ENCODE measurements at regions not wholly inside any gene's neighbourhood (a gene's known extent, or its start where the extent isn't known, plus 50 kb on each side); places are given as distances from the start of the nearest gene placed in this dataset.
A peak's percentile ranks its signal among the peaks of the same experiment; 100 is the strongest.

DNA sequence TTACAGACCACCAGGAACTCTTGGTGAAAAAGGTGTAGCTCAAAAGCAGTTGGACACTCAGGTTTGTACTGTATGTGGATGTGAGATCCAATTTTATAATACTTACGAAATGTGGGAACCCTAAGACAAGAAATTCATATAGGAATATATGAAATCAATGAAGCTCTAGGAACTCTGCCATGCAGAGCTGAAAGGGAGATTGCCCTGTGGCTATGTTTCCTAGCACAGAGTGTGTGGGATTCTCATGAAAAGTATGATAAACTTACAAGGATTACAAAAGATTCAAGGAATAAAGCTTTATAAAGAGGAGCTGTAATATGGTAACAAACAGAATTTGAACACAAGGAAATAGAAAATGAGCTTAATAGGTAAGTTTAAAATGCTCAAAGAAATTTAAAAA, 205.7 kb upstream of the FAM83B start:
- no peak for DNase-seq

DNA sequence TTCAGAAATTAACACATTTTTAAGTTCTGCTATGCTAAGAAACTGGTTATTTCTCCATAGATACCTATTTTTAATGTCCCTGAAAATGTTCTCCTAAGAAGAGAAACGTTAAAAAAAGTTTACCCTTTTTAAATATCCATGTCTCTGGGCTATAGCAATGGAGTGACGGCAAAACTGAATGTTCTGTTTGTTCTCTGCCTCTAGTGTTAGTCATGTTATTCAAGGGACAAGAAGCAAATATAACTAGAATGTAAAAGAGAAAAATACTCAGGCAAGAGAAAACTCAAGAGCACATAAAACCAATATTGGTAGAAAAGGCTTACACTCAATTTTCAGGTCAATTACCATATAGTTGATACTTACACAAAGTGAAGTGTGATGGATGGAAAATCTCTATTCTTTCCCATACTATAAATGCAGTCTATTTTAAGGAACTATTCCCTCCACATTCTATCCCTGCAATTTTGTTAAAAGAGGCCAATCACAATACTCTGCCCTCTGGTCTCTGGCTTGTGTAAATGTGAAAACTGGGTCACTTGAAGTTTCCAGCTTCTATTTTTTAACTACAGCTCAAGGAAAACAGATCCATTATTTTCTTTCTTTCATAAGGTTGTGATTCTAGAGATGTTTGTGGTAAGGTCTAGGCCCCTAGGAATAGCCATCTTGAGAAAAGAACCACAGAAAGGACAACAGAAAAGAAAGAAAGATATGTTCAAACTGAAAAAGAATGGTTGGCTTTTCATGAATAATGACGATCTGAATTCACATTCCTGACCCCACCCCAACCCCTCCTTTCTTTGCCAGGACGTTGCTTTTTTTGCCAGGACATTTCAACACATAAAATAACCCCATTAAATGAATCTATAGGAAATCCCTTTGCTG, 200.3 kb upstream of the FAM83B start:
- no peak for DNase-seq

DNA sequence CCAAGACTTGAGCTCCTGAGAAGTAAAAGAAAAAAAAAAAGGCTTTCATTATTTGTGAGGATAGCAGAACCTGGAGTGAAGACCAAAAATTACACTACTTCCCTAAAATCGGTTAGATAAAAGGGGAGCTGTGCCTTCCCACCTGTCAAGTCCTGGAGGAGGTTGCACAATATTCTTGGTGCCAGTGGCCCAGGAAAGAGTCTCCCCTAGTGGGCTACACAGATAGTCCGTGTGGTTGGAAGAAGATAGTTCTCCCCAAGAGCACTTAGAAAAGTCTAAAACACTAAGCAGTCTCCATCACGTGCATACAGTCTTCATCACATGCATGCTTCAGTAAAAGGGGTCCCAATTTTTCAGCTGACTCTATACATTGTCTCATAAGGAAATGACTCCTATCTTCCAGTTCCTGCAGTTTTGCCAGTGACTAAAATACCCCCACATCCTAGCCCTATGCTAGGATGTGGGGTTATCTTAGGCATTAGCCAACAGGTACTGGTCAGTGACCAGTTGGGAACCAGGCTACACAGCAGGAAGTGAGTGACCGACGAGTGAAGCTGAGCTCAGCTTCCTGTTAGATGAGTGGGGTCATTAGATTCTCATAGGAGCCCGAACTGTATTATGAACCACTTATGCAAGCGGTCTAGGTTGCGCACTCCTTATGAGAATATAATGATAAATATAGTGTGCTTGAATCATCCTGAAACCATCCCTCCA, 199.5 kb upstream of the FAM83B start:
- no peak for DNase-seq

DNA sequence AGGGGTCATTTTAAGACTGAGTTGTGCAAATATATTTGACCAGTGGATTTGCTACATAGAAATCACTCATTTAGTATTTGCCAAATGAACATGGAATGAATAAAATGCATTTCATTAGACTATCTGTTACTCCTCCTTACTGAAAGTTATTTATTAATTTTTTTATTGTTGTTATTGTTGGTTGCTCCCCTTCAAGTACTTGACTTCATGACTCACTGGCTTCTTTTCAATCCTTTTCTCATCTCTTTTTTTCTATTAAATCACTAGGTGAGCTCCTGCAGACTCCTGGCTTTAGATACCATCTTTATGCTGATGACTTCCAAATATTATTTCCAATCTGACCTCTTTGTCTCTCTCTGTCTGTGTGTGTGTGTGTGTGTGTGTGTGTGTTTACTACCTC, 192.2 kb upstream of the FAM83B start:
- no peak for DNase-seq

DNA sequence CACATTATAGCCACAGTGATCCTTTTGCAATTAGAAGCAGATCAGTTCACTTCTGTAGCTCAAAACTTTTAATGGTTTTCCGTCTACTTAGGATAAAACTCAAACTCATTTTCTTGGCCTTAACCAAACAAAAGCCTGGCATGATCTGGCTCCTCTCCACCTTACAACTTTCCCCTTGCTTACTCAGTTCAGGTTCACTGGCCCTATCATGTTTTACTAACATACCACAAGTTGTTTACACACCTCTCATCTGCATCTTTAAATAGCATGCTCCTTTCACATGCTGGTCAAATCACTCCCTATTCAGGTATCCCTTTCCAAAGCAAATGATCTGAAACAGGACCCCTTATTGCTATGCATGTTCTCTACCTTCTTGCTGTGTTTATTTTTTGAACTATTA, 191.4 kb upstream of the FAM83B start:
- DNase-seq = no peak

DNA sequence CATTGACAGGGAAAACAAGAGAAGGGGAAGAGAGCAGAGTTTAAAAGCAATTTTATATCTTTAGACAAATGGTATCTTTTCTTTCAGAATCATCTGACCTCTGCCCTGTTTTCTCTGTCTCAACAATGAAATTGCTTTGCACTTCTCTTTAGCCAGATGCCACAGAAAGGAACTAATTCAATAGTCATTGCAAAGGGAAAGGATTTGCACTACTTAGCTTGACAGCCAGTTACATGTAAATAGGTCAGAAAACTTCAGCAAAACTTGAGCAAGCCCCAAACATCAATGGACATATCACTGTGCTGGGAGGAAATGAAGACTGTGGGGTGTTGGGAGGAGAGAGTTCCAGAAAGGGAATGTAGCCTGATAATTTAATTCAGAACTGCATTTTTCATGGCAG, 181.3 kb upstream of the FAM83B start:
- no peak for DNase-seq

DNA sequence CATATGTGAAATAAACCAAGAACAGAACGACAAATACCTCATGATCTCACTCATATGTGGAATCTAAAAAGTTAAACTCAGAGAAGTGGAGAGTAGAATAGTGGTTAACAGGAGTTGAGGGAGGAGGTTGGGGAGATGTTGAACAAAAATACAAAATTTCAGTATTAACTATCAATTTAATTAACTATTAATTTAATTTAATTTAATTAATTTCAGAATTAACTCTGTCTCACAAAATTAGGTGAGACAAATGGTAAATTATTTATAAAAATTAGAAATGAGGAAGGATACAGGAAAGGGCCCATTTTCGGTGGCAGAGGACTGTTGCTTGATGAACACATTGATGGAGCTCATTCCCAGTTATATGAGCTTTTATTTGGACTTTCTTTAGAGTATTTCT, 166.0 kb upstream of the FAM83B start:
- DNase-seq = no peak

DNA sequence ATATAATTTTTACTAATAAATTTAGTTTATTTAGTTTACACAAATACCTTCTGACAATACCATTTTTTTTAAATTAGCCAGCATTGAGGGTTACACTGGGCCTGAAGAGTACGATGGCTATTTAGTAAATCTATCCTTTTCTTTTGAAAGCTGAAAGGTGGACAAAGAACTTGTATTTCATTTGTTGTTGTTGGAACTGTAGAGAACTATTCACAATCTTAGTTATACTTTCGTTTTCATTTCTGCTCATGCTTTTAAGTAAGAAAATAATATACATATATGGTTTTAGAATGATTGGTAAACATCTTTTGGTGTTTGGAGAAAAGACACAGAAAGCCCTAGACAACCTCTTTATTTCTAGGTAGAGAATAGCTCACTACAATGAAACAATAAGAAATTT, 165.3 kb upstream of the FAM83B start:
- no peak for DNase-seq

DNA sequence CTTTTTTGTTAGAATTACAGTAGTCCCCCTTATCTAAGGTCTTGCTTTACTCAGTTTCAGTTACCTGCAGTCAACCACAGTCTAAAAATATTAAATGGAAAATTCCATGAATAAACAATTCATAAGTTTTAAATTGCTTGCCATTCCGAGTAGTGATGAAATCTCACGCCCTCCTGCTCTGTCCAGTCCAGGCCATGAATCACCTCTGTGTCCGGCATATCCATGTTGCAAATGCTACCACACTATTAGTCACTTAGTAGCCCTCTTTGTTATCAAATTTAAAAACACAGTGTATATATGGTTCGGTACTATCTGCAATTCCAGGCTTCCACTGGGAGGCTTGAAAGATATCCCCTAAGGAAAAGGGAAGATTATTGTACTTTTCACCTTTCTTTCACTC, 164.6 kb upstream of the FAM83B start:
- DNase-seq = no peak

DNA sequence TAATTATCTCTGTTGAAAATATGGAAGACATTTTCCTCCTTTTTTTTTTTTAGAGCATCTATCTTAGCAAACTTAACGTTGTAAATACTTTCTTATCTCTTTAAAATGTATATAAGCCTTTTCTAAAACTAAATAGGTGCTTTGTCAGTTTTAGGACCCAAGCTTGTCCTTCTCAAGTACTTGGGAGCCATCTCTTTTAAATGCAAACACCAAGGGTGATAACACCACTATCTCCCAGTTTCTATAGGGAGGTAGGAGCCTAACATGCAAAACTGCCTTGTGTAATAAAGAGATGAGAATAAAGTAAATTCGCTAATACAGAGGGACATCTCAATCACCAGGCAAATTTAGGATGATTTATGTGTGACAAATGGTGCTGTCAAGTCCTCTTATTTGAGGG, 157.0 kb upstream of the FAM83B start:
- DNase-seq = no peak

DNA sequence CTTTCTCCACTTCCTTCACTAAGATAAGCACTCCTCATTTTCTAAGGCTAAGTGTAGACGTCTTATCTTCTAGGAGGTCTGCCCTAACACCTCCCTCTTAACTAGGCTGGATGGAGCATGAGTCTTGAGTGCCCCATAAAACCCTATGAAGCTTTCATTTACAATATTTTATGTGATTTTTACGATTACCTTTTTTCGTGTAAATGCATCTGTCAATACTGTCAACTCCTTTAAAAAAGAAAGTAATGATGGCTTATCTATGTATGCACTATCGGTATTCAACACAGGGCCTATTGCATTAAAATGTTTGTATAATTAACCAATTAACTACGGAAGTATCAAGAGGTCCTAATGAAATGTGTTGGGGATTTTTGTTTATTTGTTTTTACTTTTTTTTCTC, 156.0 kb upstream of the FAM83B start:
- no peak for DNase-seq

DNA sequence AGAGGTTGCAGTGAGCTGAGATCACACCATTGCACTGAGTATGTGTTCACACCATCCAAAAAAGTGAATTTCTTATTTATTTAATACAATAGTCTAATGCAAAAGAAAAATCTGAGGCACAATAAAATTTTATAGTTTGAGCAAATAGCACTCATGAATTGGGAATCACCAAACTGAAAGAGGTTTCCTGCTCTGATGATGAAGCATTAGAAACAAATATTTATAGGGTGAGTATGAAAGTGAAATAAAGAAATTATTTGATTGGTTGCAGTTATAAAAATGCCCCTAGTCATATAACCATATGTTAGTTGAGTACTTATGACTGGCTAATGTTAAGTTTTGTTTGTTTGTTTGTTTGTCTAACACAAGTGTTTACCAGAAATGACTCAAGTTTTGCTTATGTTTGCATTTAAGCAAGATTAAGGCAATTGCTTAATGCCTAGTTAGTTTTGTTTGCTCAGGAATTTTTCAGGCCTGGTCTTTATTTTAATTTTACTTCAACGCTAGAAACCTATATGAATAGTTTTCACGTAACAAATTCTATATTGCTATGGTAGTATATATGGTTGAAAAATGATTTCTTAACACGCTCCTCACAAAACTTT, 151.5 kb upstream of the FAM83B start:
- DNase-seq = no peak

DNA sequence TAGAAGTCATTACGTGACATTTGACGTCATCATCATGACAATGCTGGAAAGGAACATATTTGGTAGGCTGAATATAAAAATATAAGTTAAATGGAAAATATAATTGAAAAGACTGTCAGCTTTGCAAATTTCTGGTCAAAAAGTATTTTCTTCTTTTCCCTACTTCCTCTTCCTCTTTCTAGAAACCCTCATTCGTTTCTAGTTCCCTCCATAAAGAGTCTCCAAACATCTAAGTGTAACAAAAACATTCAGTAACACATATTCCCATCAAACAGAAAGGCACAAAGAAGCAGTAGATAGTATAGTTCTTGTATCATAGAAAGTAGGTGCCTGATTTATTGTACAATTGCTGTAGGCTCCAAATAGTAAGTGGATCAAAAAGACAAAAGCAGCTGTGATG, 150.8 kb upstream of the FAM83B start:
- no peak for DNase-seq

DNA sequence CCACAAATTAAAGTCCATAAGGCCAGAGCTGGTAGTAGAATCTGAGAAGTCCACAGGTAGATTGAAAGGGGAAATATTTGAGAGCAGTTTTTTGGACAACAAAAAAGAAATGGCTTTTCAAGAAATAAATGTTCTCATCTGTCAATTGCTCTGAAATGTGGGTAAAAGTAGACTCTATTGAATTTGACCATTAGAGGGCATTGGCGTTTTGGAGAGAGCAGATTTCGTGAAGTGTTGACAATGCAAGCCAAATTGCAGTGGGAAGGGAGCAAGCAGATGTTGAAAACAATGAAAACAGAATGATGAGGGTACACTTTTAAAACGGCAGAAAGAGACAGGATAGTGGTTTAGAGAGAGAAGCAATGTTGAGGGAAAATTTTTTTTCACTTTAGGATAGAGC, 149.1 kb upstream of the FAM83B start:
- peak; percentile 26 for DNase-seq

DNA sequence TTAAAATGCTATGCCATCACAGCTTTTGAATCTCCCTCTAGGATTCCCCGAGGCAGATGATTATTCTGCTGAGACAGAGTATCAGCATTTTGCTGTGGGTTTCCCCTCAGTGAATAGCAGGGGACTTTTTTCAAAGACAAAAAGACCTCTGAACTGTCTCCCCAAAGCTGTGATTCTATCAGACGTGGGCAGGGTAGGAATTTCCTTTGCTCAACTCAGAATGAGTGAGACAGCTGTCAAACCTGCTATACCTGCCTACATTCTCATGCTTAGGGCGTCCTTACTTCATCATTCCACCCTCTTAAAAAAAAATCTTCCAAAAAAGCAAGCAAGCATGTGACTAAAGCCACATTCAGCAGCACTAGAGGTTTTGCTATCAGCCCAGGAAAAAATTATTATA, 147.6 kb upstream of the FAM83B start:
- no peak for DNase-seq

DNA sequence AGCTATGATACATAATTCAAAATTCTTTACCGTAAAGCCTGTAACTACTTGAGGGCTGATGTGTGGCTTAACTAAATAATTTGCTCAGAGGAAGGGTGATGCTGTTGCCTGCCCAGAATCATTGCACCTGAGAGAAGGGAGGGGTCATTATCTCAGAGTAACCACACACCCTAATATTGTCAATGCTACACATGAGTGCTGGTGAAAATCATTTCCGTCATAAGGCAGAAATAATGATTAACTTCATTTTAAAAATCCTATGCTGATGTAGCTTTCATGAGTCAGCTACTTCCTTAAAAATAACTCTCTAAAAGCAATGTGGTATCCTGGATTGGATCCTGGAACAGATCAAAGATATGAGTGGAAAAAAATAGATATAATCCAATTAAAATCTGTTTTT, 146.4 kb upstream of the FAM83B start:
- no peak for DNase-seq

DNA sequence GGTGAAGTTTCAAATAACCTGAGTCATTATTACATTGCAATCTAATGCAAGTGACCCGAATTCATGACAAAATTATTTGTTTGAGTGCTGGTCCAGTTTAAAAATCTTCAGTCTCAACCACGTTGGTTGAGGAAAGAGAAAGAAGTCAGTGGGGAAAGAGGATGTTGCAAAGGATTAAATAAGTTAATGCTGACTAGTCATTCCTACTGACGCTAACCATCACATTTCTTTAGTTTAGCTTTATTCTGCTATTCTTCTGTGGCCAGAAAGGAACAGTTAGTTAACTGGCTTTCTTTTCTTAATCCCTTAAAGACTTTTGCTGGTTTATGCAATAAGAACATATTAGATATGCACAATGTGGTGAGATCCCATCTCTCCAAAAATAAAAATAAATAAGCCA, 143.8 kb upstream of the FAM83B start:
- no peak for DNase-seq

DNA sequence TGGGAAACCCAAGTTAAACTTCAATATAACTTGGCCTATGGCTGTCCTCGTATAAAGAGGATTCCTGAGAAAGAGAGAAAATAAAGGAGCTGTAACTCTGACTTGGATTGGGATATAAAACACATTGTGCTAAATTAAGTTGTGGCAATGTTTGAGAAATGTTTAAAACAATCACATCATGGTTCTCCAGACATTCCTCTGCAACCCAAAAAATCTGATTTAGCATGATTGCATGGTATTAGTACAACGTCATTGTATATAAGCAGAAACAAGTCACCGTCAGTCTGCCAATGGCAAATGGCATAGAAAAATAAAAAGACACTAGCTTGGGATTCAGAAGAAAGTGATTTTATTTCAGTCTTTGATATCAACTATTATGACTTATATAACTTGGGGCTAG, 140.2 kb upstream of the FAM83B start:
- DNase-seq = peak; percentile 60

DNA sequence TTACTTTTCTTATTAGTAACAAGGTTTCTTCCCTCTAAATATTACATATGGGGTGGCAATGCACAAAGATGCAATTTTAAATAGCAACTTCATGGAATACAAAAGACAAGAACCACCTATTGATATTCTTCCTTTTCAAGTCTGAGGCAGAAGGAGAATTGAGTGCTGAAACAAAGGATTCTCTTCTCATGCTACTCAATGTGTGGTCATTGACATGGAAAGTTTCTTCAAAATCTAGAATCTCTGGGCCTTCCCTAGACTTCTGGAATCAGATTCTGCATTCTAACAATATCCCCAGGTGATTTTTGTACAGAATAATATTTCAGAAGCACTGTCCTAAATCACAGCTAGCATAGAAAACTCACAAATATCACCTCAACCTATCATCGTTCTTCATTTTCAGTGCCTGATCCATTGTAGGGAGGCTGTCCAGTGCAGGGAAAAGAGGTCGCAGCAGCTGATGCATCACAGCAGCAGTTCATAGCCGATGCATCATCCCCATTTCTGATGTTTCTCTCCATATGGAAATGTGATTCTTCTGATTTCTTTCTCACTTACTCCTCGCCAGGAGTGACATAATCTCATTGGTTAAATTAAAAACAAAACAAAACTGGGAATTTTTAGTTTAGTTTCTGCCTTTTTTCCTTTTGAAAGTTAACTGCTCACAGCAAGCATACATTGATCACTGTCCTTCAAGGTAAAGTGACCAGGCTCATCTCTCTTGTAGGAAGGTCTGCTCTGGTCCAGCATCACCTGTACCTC, 139.5 kb upstream of the FAM83B start:
- DNase-seq = peak; percentile 78

DNA sequence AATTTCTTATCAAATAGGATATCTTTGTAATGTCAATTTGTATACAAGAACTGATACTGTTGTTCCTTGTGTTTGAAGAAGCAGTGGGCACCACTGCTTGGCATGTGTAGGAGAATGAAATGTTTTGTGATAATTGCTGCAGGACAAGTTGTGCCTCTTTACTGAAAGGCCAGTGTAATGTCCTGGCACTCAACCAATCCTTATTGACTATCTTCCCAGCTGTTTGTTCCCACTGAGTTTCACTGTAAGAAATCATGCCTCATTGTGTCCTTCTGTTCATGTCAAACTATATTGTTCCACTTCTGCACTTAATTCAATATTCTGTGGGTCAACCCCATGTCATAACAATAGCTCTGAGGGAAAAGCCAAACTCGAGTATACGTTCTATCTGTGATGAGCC, 136.1 kb upstream of the FAM83B start:
- no peak for DNase-seq

DNA sequence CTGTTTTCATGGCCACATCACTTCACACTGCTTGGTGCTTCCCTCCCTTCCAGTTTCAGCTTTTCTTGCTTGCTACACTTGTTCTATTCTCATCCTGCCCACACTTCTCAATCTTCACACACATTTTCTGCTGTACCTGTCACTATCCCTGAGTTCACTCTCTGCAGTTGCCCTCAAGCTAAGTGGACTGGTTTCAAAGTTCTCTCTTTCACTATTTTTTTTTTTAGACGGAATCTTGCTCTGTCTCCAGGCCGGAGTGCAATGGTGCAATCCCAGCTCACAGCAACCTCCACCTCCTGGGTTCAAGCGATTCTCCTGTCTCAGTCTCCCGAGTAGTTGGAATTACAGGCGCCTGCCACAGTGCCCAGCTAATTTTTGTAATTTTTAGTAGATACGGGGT, 130.6 kb upstream of the FAM83B start:
- no peak for DNase-seq

DNA sequence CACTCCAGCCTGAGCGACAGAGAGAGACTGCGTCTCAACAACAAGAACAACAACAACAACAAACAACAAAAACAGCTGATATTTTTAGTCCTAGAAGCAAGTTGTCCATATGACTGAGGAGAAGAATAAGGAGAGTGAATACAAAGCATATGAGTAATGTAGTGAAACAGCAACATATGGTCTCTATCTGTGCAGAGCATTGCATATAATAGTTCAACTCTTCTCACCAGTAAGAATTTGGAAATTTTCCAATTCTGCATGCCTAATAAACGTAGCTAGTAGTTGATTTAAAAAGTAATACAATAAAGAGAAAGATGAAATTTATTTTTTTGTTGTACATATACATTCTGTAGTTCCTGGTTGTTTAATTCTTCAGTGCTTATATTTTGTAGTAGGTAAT, 129.7 kb upstream of the FAM83B start:
- DNase-seq = peak; percentile 73
